Hypothalamus (tissue), 51 donors: ENCODE measurements at regions not wholly inside any gene's neighbourhood (a gene's known extent, or its start where the extent isn't known, plus 50 kb on each side); places are given as distances from the start of the nearest gene placed in this dataset.

Experiments
- DNase-seq, 51 donors: peaks; one replicate each; lab custom pipeline; 2025; lab: John Stamatoyannopoulos, UW

GRCh38 chr5:107808671-107809137, 138.0 kb upstream of the EFNA5 start:
- peak in 9 of 51 donors; percentile 6 to 27 (median 21) for DNase-seq

GRCh38 chr5:107807431-107807830, 136.7 kb upstream of the EFNA5 start:
- DNase-seq = no peak

GRCh38 chr5:107806705-107807104, 136.0 kb upstream of the EFNA5 start:
- DNase-seq = no peak

GRCh38 chr5:107806271-107806670, 135.5 kb upstream of the EFNA5 start:
- DNase-seq = no peak

GRCh38 chr5:107805824-107806223, 135.1 kb upstream of the EFNA5 start:
- DNase-seq = no peak

- no peak for DNase-seq
These were observed 134.4 kb upstream of the EFNA5 start for GRCh38 chr5:107805166-107805565.

- no peak for DNase-seq
These were observed 133.0 kb upstream of the EFNA5 start for GRCh38 chr5:107803728-107804127.

- no peak for DNase-seq
These were observed 130.3 kb upstream of the EFNA5 start for GRCh38 chr5:107801061-107801460.

- DNase-seq = no peak
These were observed 128.6 kb upstream of the EFNA5 start for GRCh38 chr5:107799306-107799705.

- DNase-seq = no peak
These were observed 126.1 kb upstream of the EFNA5 start for GRCh38 chr5:107796797-107797196.

- no peak for DNase-seq
These were observed 124.0 kb upstream of the EFNA5 start for GRCh38 chr5:107794741-107795140.

- no peak for DNase-seq
These were observed 122.2 kb upstream of the EFNA5 start for GRCh38 chr5:107792940-107793339.

GRCh38 chr5:107790671-107791070, 119.9 kb upstream of the EFNA5 start:
- no peak for DNase-seq

GRCh38 chr5:107786424-107786823, 115.7 kb upstream of the EFNA5 start:
- DNase-seq = no peak

- no peak for DNase-seq
These were observed 112.8 kb upstream of the EFNA5 start for GRCh38 chr5:107783551-107783950.

- DNase-seq = no peak
These were observed 111.9 kb upstream of the EFNA5 start for GRCh38 chr5:107782561-107783169.

GRCh38 chr5:107781451-107781850, 110.7 kb upstream of the EFNA5 start:
- DNase-seq = no peak

GRCh38 chr5:107779437-107779836, 108.7 kb upstream of the EFNA5 start:
- no peak for DNase-seq

- DNase-seq = no peak
These were observed 107.9 kb upstream of the EFNA5 start for GRCh38 chr5:107778647-107779046.

- DNase-seq = no peak
These were observed 106.4 kb upstream of the EFNA5 start for GRCh38 chr5:107776922-107777740.

- no peak for DNase-seq
These were observed 105.8 kb upstream of the EFNA5 start for GRCh38 chr5:107776506-107776905.

GRCh38 chr5:107774316-107774715, 103.6 kb upstream of the EFNA5 start:
- no peak for DNase-seq
